ENCODE measurements at regions not wholly inside any gene's neighbourhood (a gene's known extent, or its start where the extent isn't known, plus 50 kb on each side); places are given as distances from the start of the nearest gene placed in this dataset.

GRCh38 chr7:84624927-84625326, 430.3 kb upstream of the SEMA3A start:
- TF ChIP-seq CTCF (conservative IDR thresholded peaks at IDR 0.05; ENCODE audit: low read length) (no peak), EZH2phosphoT487 (IDR thresholded peaks at IDR 0.05; ENCODE audit: borderline replicate concordance, low read depth, low read length) (no peak)
